SK-N-SH treated with all-trans-retinoic acid at 6 μM for 48 hours (cell line): ENCODE measurements at regions not wholly inside any gene's neighbourhood (a gene's known extent, or its start where the extent isn't known, plus 50 kb on each side); places are given as distances from the start of the nearest gene placed in this dataset.

Experiments
- ARNTL ChIP-seq: fragments of 450-650 bp; formaldehyde crosslinking; IDR thresholded peaks from 2 replicates; pipeline ENCODE4 v1.5.0; 2020; ENCODE audit warnings: low read depth, mild to moderate bottlenecking, moderate library complexity, borderline replicate concordance
- CSDC2 ChIP-seq: fragments of 250-450 bp; sonication (Bioruptor Pico); IDR thresholded peaks from 2 replicates; pipeline ENCODE4 v1.5.0; 2020; ENCODE audit warnings: mild to moderate bottlenecking, moderate library complexity
- RARB ChIP-seq: fragments of 250-450 bp; sonication (Bioruptor Pico); IDR thresholded peaks from 2 replicates; pipeline ENCODE4 v1.8.0; 2021; ENCODE audit warnings: mild to moderate bottlenecking, moderate library complexity
- TOX ChIP-seq: fragments of 250-450 bp; sonication (Bioruptor Pico); IDR thresholded peaks from 2 replicates; pipeline ENCODE4 v1.8.0; 2021; ENCODE audit warnings: mild to moderate bottlenecking, moderate library complexity, borderline replicate concordance
- TF ChIP-seq, protein P1 (sequence below): fragments of 250-450 bp; sonication (Bioruptor Pico); IDR thresholded peaks from 2 replicates; pipeline ENCODE4 v1.8.0; 2021; ENCODE audit warnings: low read depth, mild to moderate bottlenecking, moderate library complexity, borderline replicate concordance
- TF ChIP-seq, protein P2 (sequence below): fragments of 250-450 bp; sonication (Bioruptor Pico); IDR thresholded peaks from 2 replicates; pipeline ENCODE4 v1.5.0; 2020; ENCODE audit warnings: mild to moderate bottlenecking, moderate library complexity

DNA sequence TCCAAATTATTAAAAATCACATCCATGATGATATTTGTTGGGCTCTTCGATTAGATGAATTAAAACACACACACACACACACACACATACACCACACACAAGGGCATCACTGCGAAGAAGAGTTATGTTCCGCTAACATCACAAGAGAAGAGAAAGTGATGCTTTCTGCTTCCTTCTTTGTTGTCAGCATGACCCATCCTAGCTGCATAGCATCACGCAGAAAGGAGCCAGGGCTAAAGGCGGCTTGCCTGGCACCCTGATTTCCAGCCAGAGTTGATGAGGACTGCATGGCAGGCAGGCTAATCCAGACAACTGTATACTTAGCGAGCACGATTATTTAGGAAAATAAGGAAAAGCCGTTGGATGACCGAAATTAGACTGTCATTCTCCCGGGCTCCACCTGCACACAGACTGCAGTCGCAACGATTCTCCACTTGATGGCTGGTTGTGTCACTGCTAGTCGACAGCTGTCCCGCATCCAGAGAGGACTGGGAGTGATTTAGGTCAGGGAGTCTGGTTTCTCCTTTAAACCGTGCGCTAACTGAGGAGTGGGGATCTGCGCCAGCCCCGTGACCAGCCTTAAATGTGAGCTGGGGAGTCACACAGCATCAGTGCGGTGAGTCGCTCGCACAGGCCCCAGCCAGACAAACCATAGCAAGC lies 70.6 kb upstream of the SOX4 start:
- TF ChIP-seq CSDC2 (CRISPR knock-in tag) (no peak), ARNTL (CRISPR knock-in tag) (no peak), TOX (CRISPR knock-in tag) (no peak), RARB (no peak)
- TF ChIP-seq, protein P1, sequence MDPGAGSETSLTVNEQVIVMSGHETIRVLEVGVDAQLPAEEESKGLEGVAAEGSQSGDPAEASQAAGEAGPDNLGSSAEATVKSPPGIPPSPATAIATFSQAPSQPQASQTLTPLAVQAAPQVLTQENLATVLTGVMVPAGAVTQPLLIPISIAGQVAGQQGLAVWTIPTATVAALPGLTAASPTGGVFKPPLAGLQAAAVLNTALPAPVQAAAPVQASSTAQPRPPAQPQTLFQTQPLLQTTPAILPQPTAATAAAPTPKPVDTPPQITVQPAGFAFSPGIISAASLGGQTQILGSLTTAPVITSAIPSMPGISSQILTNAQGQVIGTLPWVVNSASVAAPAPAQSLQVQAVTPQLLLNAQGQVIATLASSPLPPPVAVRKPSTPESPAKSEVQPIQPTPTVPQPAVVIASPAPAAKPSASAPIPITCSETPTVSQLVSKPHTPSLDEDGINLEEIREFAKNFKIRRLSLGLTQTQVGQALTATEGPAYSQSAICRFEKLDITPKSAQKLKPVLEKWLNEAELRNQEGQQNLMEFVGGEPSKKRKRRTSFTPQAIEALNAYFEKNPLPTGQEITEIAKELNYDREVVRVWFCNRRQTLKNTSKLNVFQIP (CRISPR knock-in tag): no peak
- TF ChIP-seq, protein P2, sequence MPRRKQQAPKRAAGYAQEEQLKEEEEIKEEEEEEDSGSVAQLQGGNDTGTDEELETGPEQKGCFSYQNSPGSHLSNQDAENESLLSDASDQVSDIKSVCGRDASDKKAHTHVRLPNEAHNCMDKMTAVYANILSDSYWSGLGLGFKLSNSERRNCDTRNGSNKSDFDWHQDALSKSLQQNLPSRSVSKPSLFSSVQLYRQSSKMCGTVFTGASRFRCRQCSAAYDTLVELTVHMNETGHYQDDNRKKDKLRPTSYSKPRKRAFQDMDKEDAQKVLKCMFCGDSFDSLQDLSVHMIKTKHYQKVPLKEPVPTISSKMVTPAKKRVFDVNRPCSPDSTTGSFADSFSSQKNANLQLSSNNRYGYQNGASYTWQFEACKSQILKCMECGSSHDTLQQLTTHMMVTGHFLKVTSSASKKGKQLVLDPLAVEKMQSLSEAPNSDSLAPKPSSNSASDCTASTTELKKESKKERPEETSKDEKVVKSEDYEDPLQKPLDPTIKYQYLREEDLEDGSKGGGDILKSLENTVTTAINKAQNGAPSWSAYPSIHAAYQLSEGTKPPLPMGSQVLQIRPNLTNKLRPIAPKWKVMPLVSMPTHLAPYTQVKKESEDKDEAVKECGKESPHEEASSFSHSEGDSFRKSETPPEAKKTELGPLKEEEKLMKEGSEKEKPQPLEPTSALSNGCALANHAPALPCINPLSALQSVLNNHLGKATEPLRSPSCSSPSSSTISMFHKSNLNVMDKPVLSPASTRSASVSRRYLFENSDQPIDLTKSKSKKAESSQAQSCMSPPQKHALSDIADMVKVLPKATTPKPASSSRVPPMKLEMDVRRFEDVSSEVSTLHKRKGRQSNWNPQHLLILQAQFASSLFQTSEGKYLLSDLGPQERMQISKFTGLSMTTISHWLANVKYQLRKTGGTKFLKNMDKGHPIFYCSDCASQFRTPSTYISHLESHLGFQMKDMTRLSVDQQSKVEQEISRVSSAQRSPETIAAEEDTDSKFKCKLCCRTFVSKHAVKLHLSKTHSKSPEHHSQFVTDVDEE (CRISPR knock-in tag): 0 out of 2 replicates have a peak, but pooled peaks have one; percentile 14
